SK-N-SH treated with all-trans-retinoic acid at 6 μM for 48 hours (cell line): ENCODE measurements at regions not wholly inside any gene's neighbourhood (a gene's known extent, or its start where the extent isn't known, plus 50 kb on each side); places are given as distances from the start of the nearest gene placed in this dataset.

Experiments used
- ATAC-seq: fragments of 200-7000 bp; cut with Tn5 transposase; 3 replicates; pipeline ENCODE4 v1.9.1; 2020; ENCODE audit warnings: mild to moderate bottlenecking, moderate library complexity
- ARNTL ChIP-seq: fragments of 450-650 bp; formaldehyde crosslinking; IDR thresholded peaks from 2 replicates; pipeline ENCODE4 v1.5.0; 2020; ENCODE audit warnings: low read depth, mild to moderate bottlenecking, moderate library complexity, borderline replicate concordance
- BACH2 ChIP-seq: fragments of 250-450 bp; sonication (Bioruptor Pico); IDR thresholded peaks from 2 replicates; pipeline ENCODE4 v1.9.0; 2021; ENCODE audit warnings: mild to moderate bottlenecking, borderline replicate concordance
- CSDC2 ChIP-seq: fragments of 250-450 bp; sonication (Bioruptor Pico); IDR thresholded peaks from 2 replicates; pipeline ENCODE4 v1.5.0; 2020; ENCODE audit warnings: mild to moderate bottlenecking, moderate library complexity
- CSRNP3 ChIP-seq: fragments of 250-450 bp; sonication (Bioruptor Pico); IDR thresholded peaks from 2 replicates; pipeline ENCODE4 v1.5.1; 2021; ENCODE audit warnings: mild to moderate bottlenecking, moderate library complexity
- GLIS3 ChIP-seq: fragments of 250-450 bp; sonication (Bioruptor Pico); IDR thresholded peaks from 2 replicates; pipeline ENCODE4 v1.5.0; 2020; ENCODE audit warnings: mild to moderate bottlenecking, moderate library complexity
- ISL1 ChIP-seq: fragments of 250-450 bp; sonication (Bioruptor Pico); IDR thresholded peaks from 2 replicates; pipeline ENCODE4 v2.1.2; 2022; ENCODE audit warnings: mild to moderate bottlenecking, moderate library complexity
- OSR1 ChIP-seq: fragments of 250-450 bp; sonication (Bioruptor Pico); IDR thresholded peaks from 2 replicates; pipeline ENCODE4 v1.8.0; 2022; ENCODE audit warnings: moderate library complexity, mild to moderate bottlenecking, inconsistent platforms
- PATZ1 ChIP-seq: fragments of 250-450 bp; sonication (Bioruptor Pico); IDR thresholded peaks from 2 replicates; pipeline ENCODE4 v1.8.0; 2020; ENCODE audit warnings: mild to moderate bottlenecking, moderate library complexity, borderline replicate concordance
- POU6F1 ChIP-seq: fragments of 250-450 bp; sonication (Bioruptor Pico); IDR thresholded peaks from 2 replicates; pipeline ENCODE4 v1.8.0; 2021; ENCODE audit warnings: low read depth, mild to moderate bottlenecking, moderate library complexity, borderline replicate concordance
- PPARA ChIP-seq: fragments of 250-450 bp; sonication (Bioruptor Pico); IDR thresholded peaks from 2 replicates; pipeline ENCODE4 v1.5.0; 2020; ENCODE audit warnings: mild to moderate bottlenecking, borderline replicate concordance
- RARB ChIP-seq: fragments of 250-450 bp; sonication (Bioruptor Pico); IDR thresholded peaks from 2 replicates; pipeline ENCODE4 v1.8.0; 2021; ENCODE audit warnings: mild to moderate bottlenecking, moderate library complexity
- SNAI2 ChIP-seq: fragments of 250-450 bp; sonication (Bioruptor Pico); IDR thresholded peaks from 2 replicates; pipeline ENCODE4 v1.5.0; 2020; ENCODE audit warnings: mild to moderate bottlenecking, moderate library complexity
- TOX ChIP-seq: fragments of 250-450 bp; sonication (Bioruptor Pico); IDR thresholded peaks from 2 replicates; pipeline ENCODE4 v1.8.0; 2021; ENCODE audit warnings: mild to moderate bottlenecking, moderate library complexity, borderline replicate concordance
- ZC3H10 ChIP-seq: fragments of 250-450 bp; sonication (Bioruptor Pico); IDR thresholded peaks from 2 replicates; pipeline ENCODE4 v1.5.1; 2021; ENCODE audit warnings: mild to moderate bottlenecking, moderate library complexity
- ZFP3 ChIP-seq: fragments of 250-450 bp; sonication (Bioruptor Pico); IDR thresholded peaks from 2 replicates; pipeline ENCODE4 v1.5.0; 2020; ENCODE audit warnings: mild to moderate bottlenecking, moderate library complexity
- ZFP30 ChIP-seq: fragments of 450-650 bp; formaldehyde crosslinking; IDR thresholded peaks from 2 replicates; pipeline ENCODE4 v1.5.0; 2022; ENCODE audit warnings: mild to moderate bottlenecking, moderate library complexity
- ZNF70 ChIP-seq: fragments of 450-650 bp; formaldehyde crosslinking; IDR thresholded peaks from 2 replicates; pipeline ENCODE4 v1.5.0; 2020; ENCODE audit warnings: mild to moderate bottlenecking, moderate library complexity
- ZNF8 ChIP-seq: fragments of 450-650 bp; formaldehyde crosslinking; IDR thresholded peaks from 2 replicates; pipeline ENCODE4 v1.5.0; 2020; ENCODE audit warnings: mild to moderate bottlenecking, moderate library complexity

- no peak for ATAC-seq
Observed at GRCh38 chr10:36496758-36497157, 628.6 kb upstream of the ANKRD30A start.

GRCh38 chr10:36494371-36494770 is 631.0 kb upstream of the ANKRD30A start:
- ATAC-seq = peak; percentile 59
- no peak for TF ChIP-seq POU6F1 (CRISPR knock-in tag)
- no peak for TF ChIP-seq CSDC2
- no peak for TF ChIP-seq OSR1 (CRISPR knock-in tag)
- TF ChIP-seq ZNF8 (CRISPR knock-in tag) = no peak
- peak; percentile 9; the same call in 1 of the 2 replicates for TF ChIP-seq ZC3H10 (CRISPR knock-in tag)
- TF ChIP-seq RARB (CRISPR knock-in tag) = no peak
- peak; percentile 28; the same call in 1 of the 2 replicates for TF ChIP-seq TOX (CRISPR knock-in tag)
- no peak for TF ChIP-seq PPARA (CRISPR knock-in tag)
- no peak for TF ChIP-seq ARNTL (CRISPR knock-in tag)
- TF ChIP-seq, all 23 proteins: peak for 2

More at GRCh38 chr10:36496758-36497157, 628.6 kb upstream of the ANKRD30A start:
- no peak for TF ChIP-seq GLIS3 (CRISPR knock-in tag)
- no peak for TF ChIP-seq PPARA (CRISPR knock-in tag)
- TF ChIP-seq ARNTL (CRISPR knock-in tag) = no peak
- TF ChIP-seq CSRNP3 (CRISPR knock-in tag) = no peak
- TF ChIP-seq ZFP30 (CRISPR knock-in tag) = no peak
- no peak for TF ChIP-seq SNAI2
- no peak for TF ChIP-seq ZC3H10 (CRISPR knock-in tag)
- TF ChIP-seq ZNF70 (CRISPR knock-in tag) = no peak
- no peak for TF ChIP-seq TOX (CRISPR knock-in tag)
- TF ChIP-seq POU6F1 (CRISPR knock-in tag) = no peak
- TF ChIP-seq ZFP3 (CRISPR knock-in tag) = no peak
- TF ChIP-seq, all 23 proteins: peak for 0

- ATAC-seq = peak; percentile 58
- TF ChIP-seq PATZ1 (CRISPR knock-in tag) (0 out of 2 replicates have a peak, but pooled peaks have one; percentile 29), ISL1 (CRISPR knock-in tag) (peak; percentile 80), POU6F1 (CRISPR knock-in tag) (no peak), TOX (CRISPR knock-in tag) (0 out of 2 replicates have a peak, but pooled peaks have one; percentile 26)
Observed at GRCh38 chr10:36493516-36493880, 631.9 kb upstream of the ANKRD30A start.

GRCh38 chr10:36492590-36493515 is 632.5 kb upstream of the ANKRD30A start:
- peak; percentile 33 for ATAC-seq

More at GRCh38 chr10:36492590-36493515, 632.5 kb upstream of the ANKRD30A start:
- TF ChIP-seq CSRNP3 (CRISPR knock-in tag) (no peak), RARB (CRISPR knock-in tag) (no peak), BACH2 (CRISPR knock-in tag) (no peak)
